B cell (primary cell): ENCODE measurements at regions not wholly inside any gene's neighbourhood (a gene's known extent, or its start where the extent isn't known, plus 50 kb on each side); places are given as distances from the start of the nearest gene placed in this dataset.

Experiments
- CTCF ChIP-seq: fragments of 200-600 bp; IDR thresholded peaks from one replicate; pipeline ENCODE4 v1.8.0; 2022; ENCODE audit warnings: antibody characterized with exemption, mild to moderate bottlenecking
- EZH2 ChIP-seq: IDR thresholded peaks from 2 replicates; pipeline ENCODE4 v1.6.1; 2012; ENCODE audit warnings: borderline replicate concordance, low read depth, mild to moderate bottlenecking, moderate library complexity, low read length; ENCODE audit not compliant: insufficient read depth, poor library complexity, severe bottlenecking

- TF ChIP-seq CTCF, result no peak
- TF ChIP-seq EZH2, result no peak
These were observed 111.1 kb upstream of the GRPR start for GRCh38 chrX:16012250-16012649.
